Thyroid gland (tissue), 4 donors: ENCODE measurements at regions not wholly inside any gene's neighbourhood (a gene's known extent, or its start where the extent isn't known, plus 50 kb on each side); places are given as distances from the start of the nearest gene placed in this dataset.

Experiments used
- DNase-seq, 2 donors: peaks; one replicate each; pipeline ENCODE4 v3.0.0-alpha.2; 2019
- H3K27ac ChIP-seq, 3 donors: fragments of 200-600 bp; sonication (generic); 1 replicate in 2 of 3; 2 replicates in 1 of 3; pipeline ENCODE4 v1.5.1; 2016 to 2019; ENCODE audit warnings: mild to moderate bottlenecking in 1 of 3, moderate library complexity in 1 of 3
- H3K27me3 ChIP-seq: fragments of 200-600 bp; sonication (generic); one replicate; pipeline ENCODE4 v1.5.1; 2019
- H3K36me3 ChIP-seq, 2 donors: fragments of 200-600 bp; sonication (generic); one replicate each; pipeline ENCODE4 v1.5.1; 2016 to 2019
- H3K4me1 ChIP-seq, 2 donors: fragments of 200-600 bp; sonication (generic); one replicate each; pipeline ENCODE4 v1.5.1; 2017 to 2019
- H3K4me3 ChIP-seq, 3 donors: fragments of 200-600 bp; sonication (generic); replicated peaks in 1 of 3; 1 replicate in 2 of 3; 2 replicates in 1 of 3; pipeline ENCODE4 v1.5.1; 2016; ENCODE audit warnings: mild to moderate bottlenecking in 1 of 3
- H3K9me3 ChIP-seq: fragments of 200-600 bp; sonication (generic); one replicate; pipeline ENCODE4 v1.5.1; 2017
- CTCF ChIP-seq, 6 experiments: fragments of 200-600 bp in 3 of 6; fragments of 450-650 bp in 3 of 6; sonication (generic) in 3 of 6; IDR thresholded peaks; one replicate each; pipeline ENCODE4 v1.5.1; 2016 to 2019; ENCODE audit warnings: antibody characterized with exemption in 6 of 6, mild to moderate bottlenecking in 2 of 6, inconsistent platforms in 1 of 6, moderate library complexity in 1 of 6
- POLR2A ChIP-seq, 2 donors: fragments of 450-650 bp; IDR thresholded peaks; one replicate each; pipeline ENCODE4 v1.6.1; 2017; ENCODE audit warnings: antibody characterized with exemption in 2 of 2, mild to moderate bottlenecking in 2 of 2, moderate library complexity in 1 of 2
- WGBS, 2 donors: methylation state at CpG; one replicate each; pipeline ENCODE4 v1.1.5; 2017; 5-methylcytosine and 5-hydroxymethylcytosine counted together
- intact Hi-C: fragments of 100-400 bp; cut with DNase I; formaldehyde crosslinking; loops from one replicate; pipeline ENCODE4 v1.15.1; 2023

GRCh38 chr3:81244231-81244630 lies 517.2 kb downstream of the GBE1 start:
- 92 to 97% methylated on average over 3 of the region's 3 CpGs for WGBS, 2 donors
- intact Hi-C loops, result no loop called here

DNA sequence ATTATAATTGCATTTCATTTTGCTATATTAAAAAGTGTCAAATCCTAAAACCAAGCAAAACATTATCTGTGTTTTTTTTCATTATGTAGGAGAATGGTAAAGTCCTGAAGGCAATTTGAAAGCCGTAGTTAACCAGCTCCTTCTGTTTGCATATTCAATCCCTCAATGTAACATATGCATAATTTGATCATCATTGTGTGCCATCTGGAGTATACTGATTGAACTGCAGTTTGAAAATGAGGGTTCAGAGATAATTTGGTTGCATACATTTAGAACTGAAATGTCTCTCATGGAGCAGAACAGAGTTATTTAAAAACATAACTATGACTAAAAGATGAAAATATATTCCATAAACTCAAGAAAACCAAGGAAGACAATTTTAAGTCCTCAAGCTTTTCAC lies 518.6 kb downstream of the GBE1 start:
- TF ChIP-seq CTCF (IDR thresholded peaks at IDR 0.05), result peak in 1 of 6 experiments; percentile 21
- TF ChIP-seq POLR2A (IDR thresholded peaks at IDR 0.05), result no peak
- H3K4me3 ChIP-seq, result no peak overlapping the region
- no peaks in the 10 kb centered on the region for H3K27me3 ChIP-seq
- no peak for DNase-seq
- H3K9me3 ChIP-seq, result no peaks in the 10 kb centered on the region
- intact Hi-C loops, result no loop called here
- 24 to 36% methylated on average over 1 of the region's 1 CpG for WGBS, 2 donors
- H3K27ac ChIP-seq, result no peak overlapping the region
- no peaks in the 10 kb centered on the region for H3K36me3 ChIP-seq
- H3K4me1 ChIP-seq, result no peaks in the 10 kb centered on the region

More at GRCh38 chr3:81244231-81244630, 517.2 kb downstream of the GBE1 start:
- Histone ChIP-seq H3K36me3 (no peaks in the 10 kb centered on the region), H3K4me3 (no peak overlapping the region), H3K9me3 (no peaks in the 10 kb centered on the region), H3K27ac (no peak overlapping the region), H3K4me1 (no peaks in the 10 kb centered on the region), H3K27me3 (no peaks in the 10 kb centered on the region)
- DNase-seq, result no peak
- TF ChIP-seq POLR2A (IDR thresholded peaks at IDR 0.05) (no peak), CTCF (IDR thresholded peaks at IDR 0.05) (no peak)

DNA sequence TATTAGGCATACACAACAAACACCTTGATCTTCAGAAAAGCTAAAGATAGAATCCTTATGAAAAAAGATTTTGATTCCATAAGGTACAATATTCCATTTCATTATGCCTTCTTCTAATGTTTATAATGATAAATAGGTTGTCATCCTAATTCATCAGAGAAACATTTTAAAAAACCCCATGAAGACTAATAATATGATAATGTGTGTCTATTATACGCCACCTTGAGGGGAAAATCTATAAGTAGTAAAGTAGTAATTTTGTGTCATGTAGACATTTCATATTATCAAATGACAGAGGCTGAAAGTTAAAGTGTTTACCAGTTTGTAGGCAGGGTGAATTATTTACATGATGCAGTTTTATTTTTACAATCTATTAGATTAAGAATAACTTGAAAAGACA lies 524.3 kb downstream of the GBE1 start:
- Histone ChIP-seq H3K9me3 (no peaks in the 10 kb centered on the region), H3K27me3 (no peaks in the 10 kb centered on the region), H3K4me1 (no peaks in the 10 kb centered on the region), H3K4me3 (no peak overlapping the region), H3K27ac (no peak overlapping the region), H3K36me3 (no peaks in the 10 kb centered on the region)
- intact Hi-C loops, result no loop called here
- no peak for TF ChIP-seq POLR2A (IDR thresholded peaks at IDR 0.05)
- TF ChIP-seq CTCF (IDR thresholded peaks at IDR 0.05), result no peak
- DNase-seq, result no peak
- 80 to 96% methylated on average over 1 of the region's 1 CpG for WGBS, 2 donors

- intact Hi-C loops, result no loop called here
- no peaks in the 10 kb centered on the region for H3K9me3 ChIP-seq
- no peaks in the 10 kb centered on the region for H3K4me1 ChIP-seq
- H3K4me3 ChIP-seq, result no peak overlapping the region
- H3K27me3 ChIP-seq, result no peaks in the 10 kb centered on the region
- WGBS, 2 donors, result 5 to 16% methylated on average over 1 of the region's 1 CpG
- H3K36me3 ChIP-seq, result no peaks in the 10 kb centered on the region
- DNase-seq, result no peak
- no peak overlapping the region for H3K27ac ChIP-seq
- TF ChIP-seq POLR2A (IDR thresholded peaks at IDR 0.05) (no peak), CTCF (IDR thresholded peaks at IDR 0.05) (no peak)
Measured at GRCh38 chr3:81218023-81218422, 543.4 kb downstream of the GBE1 start.

- TF ChIP-seq POLR2A (IDR thresholded peaks at IDR 0.05) (no peak), CTCF (IDR thresholded peaks at IDR 0.05) (no peak)
- intact Hi-C loops, result no loop called here
- no peaks in the 10 kb centered on the region for H3K9me3 ChIP-seq
- no peaks in the 10 kb centered on the region for H3K36me3 ChIP-seq
- DNase-seq, result no peak
- H3K27ac ChIP-seq, result no peak overlapping the region
- H3K4me1 ChIP-seq, result no peaks in the 10 kb centered on the region
- 95 to 98% methylated on average over 2 of the region's 2 CpGs for WGBS, 2 donors
- no peak overlapping the region for H3K4me3 ChIP-seq
- H3K27me3 ChIP-seq, result no peaks in the 10 kb centered on the region
Measured at GRCh38 chr3:81217101-81217500, 544.3 kb downstream of the GBE1 start.
